Hepatocyte (in vitro differentiated cells): ENCODE measurements at regions not wholly inside any gene's neighbourhood (a gene's known extent, or its start where the extent isn't known, plus 50 kb on each side); places are given as distances from the start of the nearest gene placed in this dataset.

Source experiments
- CTCF ChIP-seq: fragments of 200-600 bp; sonication (generic); IDR thresholded peaks from 2 replicates; pipeline ENCODE4 v1.5.1; 2016; ENCODE audit warnings: antibody characterized with exemption, mild to moderate bottlenecking; ENCODE audit not compliant: poor library complexity
- EZH2 ChIP-seq: fragments of 200-600 bp; sonication (generic); IDR thresholded peaks from 2 replicates; pipeline ENCODE4 v1.6.1; 2016; ENCODE audit warnings: antibody characterized with exemption, mild to moderate bottlenecking, borderline replicate concordance
- EZH2phosphoT487 ChIP-seq: fragments of 200-600 bp; sonication (generic); IDR thresholded peaks from one replicate; pipeline ENCODE4 v1.6.1; 2018; ENCODE audit warnings: antibody characterized with exemption, mild to moderate bottlenecking, low read depth, moderate library complexity; ENCODE audit not compliant: unreplicated experiment, severe bottlenecking

GRCh38 chr21:16597753-16598152, 868.0 kb downstream of the USP25 start:
- TF ChIP-seq CTCF, result no peak
- no peak for TF ChIP-seq EZH2phosphoT487
- TF ChIP-seq EZH2, result no peak
